HepG2 (cell line): ENCODE measurements at regions not wholly inside any gene's neighbourhood (a gene's known extent, or its start where the extent isn't known, plus 50 kb on each side); places are given as distances from the start of the nearest gene placed in this dataset.
A peak's percentile ranks its signal among the peaks of the same experiment; 100 is the strongest.

ENCODE experiments used
- BORCS8-MEF2B ChIP-seq: sonication (generic); formaldehyde crosslinking; IDR thresholded peaks from 2 replicates; pipeline ENCODE4 v1.8.0; 2022; ENCODE audit warnings: mild to moderate bottlenecking, missing genetic modification reagents
- NR2F1 ChIP-seq, 2 experiments: fragments of 450-650 bp in 1 of 2; formaldehyde crosslinking in 1 of 2; IDR thresholded peaks; 2 replicates each; pipeline versions ENCODE4 v1.5.0 to v1.6.1; 2016 to 2020; ENCODE audit warnings: mild to moderate bottlenecking in 1 of 2, missing compliant biosample characterization in 1 of 2, missing genetic modification reagents in 1 of 2, moderate library complexity in 1 of 2
- PRMT3 ChIP-seq: sonication (generic); formaldehyde crosslinking; IDR thresholded peaks from 2 replicates; pipeline ENCODE4 v1.8.1; 2022; ENCODE audit warnings: low read depth, mild to moderate bottlenecking, moderate library complexity, missing genetic modification reagents, borderline replicate concordance
- PRPF4 ChIP-seq: fragments of 200-400 bp; formaldehyde crosslinking; IDR thresholded peaks from 2 replicates; pipeline ENCODE4 v1.6.1; 2016; ENCODE audit warnings: low read length, low read depth; ENCODE audit not compliant: poor library complexity, severe bottlenecking
- RARA ChIP-seq: IDR thresholded peaks from 2 replicates; pipeline ENCODE4 v1.6.1; 2016; ENCODE audit warnings: missing genetic modification reagents, missing compliant biosample characterization
- TARDBP ChIP-seq: sonication (generic); formaldehyde crosslinking; IDR thresholded peaks from 2 replicates; pipeline ENCODE4 v1.8.0; 2022; ENCODE audit warnings: mild to moderate bottlenecking, missing genetic modification reagents
- ZBTB46 ChIP-seq: sonication (generic); formaldehyde crosslinking; IDR thresholded peaks from 2 replicates; pipeline ENCODE4 v1.4.0; 2020; ENCODE audit warnings: mild to moderate bottlenecking, missing genetic modification reagents, borderline replicate concordance
- ZKSCAN1 ChIP-seq: fragments of 150-350 bp; IDR thresholded peaks from 2 replicates; pipeline ENCODE4 v1.6.1; 2014; ENCODE audit warnings: low read length
- ZNF205 ChIP-seq: IDR thresholded peaks from 2 replicates; pipeline ENCODE4 v1.6.1; 2018; ENCODE audit warnings: missing biosample characterization, missing genetic modification reagents
- ZNF281 ChIP-seq: sonication (generic); formaldehyde crosslinking; IDR thresholded peaks from 2 replicates; pipeline ENCODE4 v1.4.0; 2020; ENCODE audit warnings: missing genetic modification reagents, borderline replicate concordance
- ZNF282 ChIP-seq: fragments of 450-650 bp; IDR thresholded peaks from 2 replicates; pipeline ENCODE4 v1.6.1; 2018; ENCODE audit not compliant: partially characterized antibody
- ZNF547 ChIP-seq: sonication (generic); formaldehyde crosslinking; IDR thresholded peaks from 2 replicates; pipeline ENCODE4 v1.5.1; 2020; ENCODE audit warnings: mild to moderate bottlenecking, missing genetic modification reagents
- ZNF687 ChIP-seq: sonication (generic); formaldehyde crosslinking; IDR thresholded peaks from 2 replicates; pipeline ENCODE4 v1.5.1; 2020; ENCODE audit warnings: mild to moderate bottlenecking, missing genetic modification reagents, moderate library complexity
- ZNF720 ChIP-seq: sonication (generic); formaldehyde crosslinking; IDR thresholded peaks from 2 replicates; pipeline ENCODE4 v1.4.0; 2020; ENCODE audit warnings: missing genetic modification reagents
- ZNF776 ChIP-seq: sonication (generic); formaldehyde crosslinking; IDR thresholded peaks from 2 replicates; pipeline ENCODE4 v1.4.0; 2020; ENCODE audit warnings: mild to moderate bottlenecking, missing genetic modification reagents

- TF ChIP-seq ZNF687, result peak; percentile 29; the same call in 1 of the 2 replicates
- TF ChIP-seq ZKSCAN1, result no peak
- no peak for TF ChIP-seq ZNF282
- TF ChIP-seq ZNF720 (CRISPR knock-in tag), result no peak
- peak in 1 of 2 experiments; percentile 60; a peak in 1 of 4 replicates for TF ChIP-seq NR2F1 (CRISPR knock-in tag; IDR thresholded peaks at IDR 0.05)
- TF ChIP-seq BORCS8-MEF2B (CRISPR knock-in tag), result no peak; the same call in 1 of the 2 replicates
- TF ChIP-seq PRMT3 (CRISPR knock-in tag), result no peak
- no peak for TF ChIP-seq ZNF776 (CRISPR knock-in tag)
- TF ChIP-seq TARDBP, result peak; percentile 59; the same call in 1 of the 2 replicates
- TF ChIP-seq ZNF547 (CRISPR knock-in tag), result no peak
- peak; percentile 95 for TF ChIP-seq ZNF281 (CRISPR knock-in tag)
- no peak for TF ChIP-seq ZBTB46 (CRISPR knock-in tag)
- TF ChIP-seq RARA (CRISPR knock-in tag), result peak; percentile 98
- 0 out of 2 replicates have a peak, but pooled peaks have one; percentile 26 for TF ChIP-seq ZNF205 (CRISPR knock-in tag)
- no peak for TF ChIP-seq PRPF4
Observed at GRCh38 chr2:74043345-74044329, 58.9 kb downstream of the TET3 start (continued).
